ENCODE measurements at regions not wholly inside any gene's neighbourhood (a gene's known extent, or its start where the extent isn't known, plus 50 kb on each side); places are given as distances from the start of the nearest gene placed in this dataset.

DNA sequence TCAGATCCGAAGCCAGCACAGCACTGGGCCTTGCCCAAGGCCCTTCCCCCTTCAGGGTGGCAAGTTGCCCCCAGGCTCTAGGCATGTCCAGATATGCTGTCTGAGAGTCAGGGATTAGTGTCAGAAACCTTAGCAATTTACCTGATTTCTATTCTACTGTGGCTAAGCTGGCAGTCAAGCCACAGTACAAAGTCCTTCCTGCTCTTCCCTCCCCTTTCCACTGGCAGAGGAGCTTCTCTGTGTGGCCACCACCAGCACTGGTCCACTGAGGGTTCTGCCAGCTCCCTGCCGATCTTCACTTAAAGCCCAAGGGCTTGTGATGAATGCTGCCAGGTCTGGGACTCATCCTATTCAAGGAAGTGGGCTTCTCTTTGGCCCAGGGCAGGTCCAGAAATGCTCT lies 324.5 kb upstream of the RPS6KA3 start:
- TF ChIP-seq SP1 (CRISPR knock-in tag; IDR thresholded peaks at IDR 0.05) (no peak), ARNT (IDR thresholded peaks at IDR 0.05) (no peak), YBX1 (IDR thresholded peaks at IDR 0.05) (no peak), LARP7 (IDR thresholded peaks at IDR 0.05) (no peak), POLR2A (conservative IDR thresholded peaks at IDR 0.05) (no peak), GABPB1 (CRISPR knock-in tag; IDR thresholded peaks at IDR 0.05) (no peak), PCBP1 (IDR thresholded peaks at IDR 0.05; ENCODE audit: low read depth, low read length, poor library complexity, severe bottlenecking) (no peak), CBX8 (IDR thresholded peaks at IDR 0.05; ENCODE audit: borderline replicate concordance, extremely low read depth, low read depth, low read length, poor library complexity, severe bottlenecking) (no peak), SMAD1 (IDR thresholded peaks at IDR 0.05; ENCODE audit: low read depth, low read length, partially characterized antibody) (no peak)
- TF ChIP-seq, protein P1, sequence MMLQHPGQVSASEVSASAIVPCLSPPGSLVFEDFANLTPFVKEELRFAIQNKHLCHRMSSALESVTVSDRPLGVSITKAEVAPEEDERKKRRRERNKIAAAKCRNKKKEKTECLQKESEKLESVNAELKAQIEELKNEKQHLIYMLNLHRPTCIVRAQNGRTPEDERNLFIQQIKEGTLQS (IDR thresholded peaks at IDR 0.05) = no peak
- TF ChIP-seq, protein P1 (CRISPR knock-in tag; conservative IDR thresholded peaks at IDR 0.05) = no peak
- TF ChIP-seq, protein P2, sequence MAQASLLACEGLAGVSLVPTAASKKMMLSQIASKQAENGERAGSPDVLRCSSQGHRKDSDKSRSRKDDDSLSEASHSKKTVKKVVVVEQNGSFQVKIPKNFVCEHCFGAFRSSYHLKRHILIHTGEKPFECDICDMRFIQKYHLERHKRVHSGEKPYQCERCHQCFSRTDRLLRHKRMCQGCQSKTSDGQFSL (CRISPR knock-in tag; IDR thresholded peaks at IDR 0.05) = no peak
- TF ChIP-seq, protein P2 (tag; IDR thresholded peaks at IDR 0.05) = no peak

All from K562 (cell line).